ENCODE measurements at regions not wholly inside any gene's neighbourhood (a gene's known extent, or its start where the extent isn't known, plus 50 kb on each side); places are given as distances from the start of the nearest gene placed in this dataset.

GRCh38 chr7:17132726-17133125, 165.7 kb upstream of the AHR start:
- DNase-seq, result no peak

- DNase-seq, result no peak
Measured at GRCh38 chr7:17133977-17134376, 164.5 kb upstream of the AHR start.

DNA sequence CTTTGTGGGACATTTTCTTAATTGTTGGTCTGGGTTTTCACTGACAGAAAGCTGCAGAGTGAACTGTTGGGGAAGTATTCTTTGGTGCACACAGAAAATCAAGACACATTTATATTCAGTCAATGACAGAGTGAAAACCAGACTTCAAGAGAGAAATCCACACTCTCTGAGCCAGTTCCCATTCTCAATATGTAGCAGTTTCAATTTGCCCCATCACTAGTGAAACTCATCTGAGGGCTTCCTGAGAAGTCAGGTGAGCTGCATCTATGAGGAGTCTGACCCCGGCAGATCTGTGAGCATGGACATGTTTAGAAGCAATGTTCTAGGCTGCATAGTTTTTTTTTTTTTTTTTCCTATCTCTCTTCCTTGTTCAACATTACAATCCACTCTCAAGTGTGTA, 163.7 kb upstream of the AHR start:
- DNase-seq, result no peak

GRCh38 chr7:17136126-17136525, 162.3 kb upstream of the AHR start:
- DNase-seq, result no peak

DNA sequence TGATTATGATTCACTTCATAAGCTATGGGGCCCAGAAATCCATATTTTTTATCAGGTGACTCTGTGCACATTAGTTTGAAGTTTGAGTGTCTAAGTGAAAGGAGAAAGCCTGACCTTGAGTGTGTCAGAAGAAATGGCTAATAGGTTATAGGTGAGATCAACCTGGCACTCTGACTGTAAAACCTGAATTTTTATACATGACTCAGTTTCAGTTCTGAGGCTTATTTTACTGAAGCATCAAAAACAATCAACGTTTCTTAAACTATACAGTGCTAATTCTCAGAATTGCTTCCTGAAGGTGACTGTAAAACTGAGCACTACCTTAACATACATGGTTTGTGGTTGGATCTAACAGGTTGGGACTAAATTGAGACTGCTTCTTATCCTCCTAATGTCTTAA, 159.4 kb upstream of the AHR start:
- DNase-seq, result no peak

- DNase-seq, result no peak
Measured at GRCh38 chr7:17140406-17140805, 158.0 kb upstream of the AHR start.

DNA sequence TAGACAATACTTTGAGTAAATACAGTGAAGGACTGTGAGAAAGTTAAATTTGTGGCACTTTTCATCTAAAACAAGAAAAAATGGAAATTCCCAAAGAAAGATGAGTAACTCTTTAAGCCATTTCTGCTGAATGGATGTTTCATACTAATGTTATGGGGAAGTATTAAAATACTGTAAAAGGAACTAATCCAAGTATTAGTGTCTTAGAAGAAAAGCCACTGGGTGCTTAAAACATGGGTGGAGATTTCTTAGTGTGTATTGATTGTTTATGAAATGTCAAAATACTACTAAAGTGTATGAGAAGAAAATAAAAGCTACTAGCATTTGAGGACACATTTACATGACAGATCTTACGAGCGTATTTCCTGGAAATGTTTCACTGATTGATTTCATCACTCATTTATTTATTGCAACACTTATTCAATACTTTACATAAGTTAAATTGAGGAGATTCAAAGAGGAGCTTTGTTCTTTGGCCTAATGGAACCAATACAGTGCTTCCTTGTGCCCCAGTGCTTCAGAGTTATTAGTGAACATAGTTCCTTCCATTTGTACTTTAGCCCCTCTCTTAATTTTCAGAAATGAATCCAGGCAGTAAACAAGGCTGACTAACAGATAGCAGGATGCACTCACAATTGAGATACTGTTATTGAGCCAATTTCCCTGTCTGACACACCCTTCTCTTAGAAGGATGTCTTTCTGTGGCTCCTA, 155.5 kb upstream of the AHR start:
- DNase-seq, result no peak

DNA sequence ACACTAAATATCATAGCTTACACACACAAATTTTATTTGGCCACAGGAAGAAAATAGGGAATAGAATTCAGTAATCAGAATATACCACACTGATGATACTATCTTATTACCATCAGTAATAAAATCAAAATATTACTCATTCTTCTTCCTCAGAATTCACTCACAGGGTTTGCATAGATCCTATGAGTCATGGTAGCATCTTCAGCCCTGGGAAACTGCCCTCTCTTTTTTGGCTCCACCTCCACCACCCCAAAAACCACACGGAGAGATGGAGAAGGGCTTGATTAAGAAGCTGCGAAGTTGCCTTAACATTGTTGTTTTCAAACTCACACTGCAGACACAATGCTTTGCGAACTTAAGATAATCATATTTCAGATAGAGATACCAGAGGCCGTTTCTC, 154.1 kb upstream of the AHR start:
- no peak for DNase-seq

- DNase-seq, result no peak
Measured at GRCh38 chr7:17146621-17147020, 151.8 kb upstream of the AHR start.

DNA sequence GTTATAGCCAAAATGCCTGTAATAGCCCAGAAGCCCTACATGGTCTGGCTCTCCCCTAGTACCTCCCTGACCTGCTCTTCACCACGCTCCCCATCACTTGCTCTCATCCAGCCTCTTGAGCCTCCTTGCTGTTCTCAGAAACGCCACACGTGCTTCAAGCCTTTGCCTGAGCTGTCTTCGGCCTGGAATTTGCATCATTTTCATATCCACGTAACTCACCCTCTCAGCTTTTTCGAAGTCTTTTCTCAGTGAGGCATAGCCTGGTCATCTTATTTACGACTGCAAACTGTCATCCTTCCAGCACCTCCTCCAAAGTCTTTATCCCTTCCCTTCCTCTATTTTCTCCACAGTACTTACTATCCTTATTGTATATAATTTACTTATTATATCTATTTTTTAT, 151.0 kb upstream of the AHR start:
- DNase-seq, result no peak

DNA sequence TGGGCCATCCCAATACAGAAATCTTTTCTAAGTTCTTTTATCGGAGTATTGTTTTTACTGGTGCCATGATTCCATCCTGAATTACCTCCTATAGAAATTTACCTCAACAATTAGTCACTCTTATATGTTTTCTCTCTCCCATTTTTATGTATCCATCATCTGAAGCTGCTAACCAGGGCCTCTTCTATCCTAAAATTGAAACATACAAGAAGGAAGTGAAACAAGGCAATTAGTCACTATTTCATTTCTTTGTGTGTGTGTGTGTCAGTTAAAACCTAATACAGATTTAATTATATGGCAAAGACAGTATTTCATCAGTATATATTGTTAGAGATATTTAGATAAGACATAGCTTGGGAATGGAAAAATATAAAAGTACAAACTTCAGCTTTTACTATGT, 148.4 kb upstream of the AHR start:
- DNase-seq, result no peak

DNA sequence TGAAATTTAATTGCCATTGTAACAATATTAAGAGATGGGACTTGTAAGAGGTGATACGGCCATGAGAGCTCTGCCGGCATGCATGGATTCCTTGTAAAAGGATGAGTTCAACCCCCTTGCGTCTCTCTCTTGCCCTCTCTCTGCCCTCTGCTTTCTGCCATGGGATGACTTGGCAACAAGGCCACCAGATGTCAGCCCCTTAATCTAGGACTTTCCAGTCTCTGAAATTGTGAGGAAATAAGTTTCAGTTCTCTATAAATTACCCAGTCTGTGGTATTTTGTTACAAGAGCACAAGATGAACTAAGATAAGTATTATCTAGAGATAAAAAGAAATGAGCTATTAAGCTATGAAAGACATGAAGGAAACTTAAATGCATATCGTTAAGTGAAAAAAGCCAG, 145.7 kb upstream of the AHR start:
- no peak for DNase-seq

DNA sequence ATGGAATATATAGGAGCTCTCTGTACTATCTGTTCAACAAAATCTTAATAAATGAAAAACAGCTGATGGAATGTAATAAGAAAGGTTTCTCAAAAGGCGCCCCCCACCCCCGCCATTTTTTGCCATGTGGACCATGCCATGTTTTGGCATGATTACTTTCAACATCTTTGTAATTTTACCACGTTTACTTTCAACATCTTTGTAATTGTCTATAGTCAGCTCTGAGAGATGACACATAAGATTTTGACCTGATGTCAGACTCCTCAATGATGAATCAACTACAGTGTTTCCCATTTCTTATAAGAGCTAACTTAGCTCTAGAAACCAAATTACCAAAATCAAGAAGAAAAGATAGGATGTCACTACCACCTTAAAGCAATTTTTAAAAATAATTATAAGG, 144.9 kb upstream of the AHR start:
- DNase-seq, result no peak

DNA sequence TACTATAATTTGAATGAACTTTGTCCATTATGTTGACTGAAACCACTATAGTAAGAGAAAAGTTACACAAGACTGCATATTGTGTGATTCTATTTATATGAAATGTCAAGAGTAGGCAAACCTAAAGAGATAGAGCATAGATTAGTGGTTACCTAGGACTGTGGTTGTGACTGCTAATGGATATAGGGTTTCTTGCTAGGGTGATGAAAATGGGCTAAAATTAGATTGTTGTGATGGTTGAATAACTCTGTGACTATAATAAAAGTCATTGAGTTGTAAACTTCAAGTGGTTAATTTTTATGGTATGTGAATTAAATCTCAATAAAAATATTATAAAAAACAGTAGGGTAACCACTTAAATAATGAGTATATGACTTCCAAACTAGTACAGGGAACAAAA, 142.9 kb upstream of the AHR start:
- no peak for DNase-seq

- DNase-seq, result no peak
Measured at GRCh38 chr7:17158261-17158660, 140.2 kb upstream of the AHR start.

GRCh38 chr7:17159500-17160037, 138.9 kb upstream of the AHR start:
- DNase-seq, result no peak

- no peak for DNase-seq
Measured at GRCh38 chr7:17166824-17167379, 131.6 kb upstream of the AHR start.

DNA sequence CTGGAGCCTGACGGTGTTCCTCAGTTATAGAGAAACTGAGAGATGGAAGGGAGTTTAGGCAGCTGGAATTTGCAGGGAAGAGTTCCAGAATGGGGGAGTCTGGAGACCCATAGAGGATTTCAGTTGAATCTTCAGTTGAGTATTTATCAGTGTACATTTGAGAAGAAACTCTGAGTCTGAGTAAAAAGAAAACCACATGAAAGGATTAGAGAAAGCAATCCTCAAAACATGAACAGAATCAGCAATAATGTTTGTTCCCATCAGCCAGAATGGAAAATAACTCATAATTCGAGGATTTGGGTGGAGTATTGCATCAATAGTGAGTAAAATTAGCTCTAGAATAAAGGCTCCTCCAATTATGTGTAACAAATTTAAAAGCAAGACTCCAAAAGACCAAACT, 130.0 kb upstream of the AHR start:
- DNase-seq, result no peak

- no peak for DNase-seq
Measured at GRCh38 chr7:17171427-17171826, 127.0 kb upstream of the AHR start.

- no peak for DNase-seq
Measured at GRCh38 chr7:17176371-17177032, 122.0 kb upstream of the AHR start.

- DNase-seq, result no peak
Measured at GRCh38 chr7:17178545-17178944, 119.9 kb upstream of the AHR start.

GRCh38 chr7:17181482-17181881, 117.0 kb upstream of the AHR start:
- no peak for DNase-seq

DNA sequence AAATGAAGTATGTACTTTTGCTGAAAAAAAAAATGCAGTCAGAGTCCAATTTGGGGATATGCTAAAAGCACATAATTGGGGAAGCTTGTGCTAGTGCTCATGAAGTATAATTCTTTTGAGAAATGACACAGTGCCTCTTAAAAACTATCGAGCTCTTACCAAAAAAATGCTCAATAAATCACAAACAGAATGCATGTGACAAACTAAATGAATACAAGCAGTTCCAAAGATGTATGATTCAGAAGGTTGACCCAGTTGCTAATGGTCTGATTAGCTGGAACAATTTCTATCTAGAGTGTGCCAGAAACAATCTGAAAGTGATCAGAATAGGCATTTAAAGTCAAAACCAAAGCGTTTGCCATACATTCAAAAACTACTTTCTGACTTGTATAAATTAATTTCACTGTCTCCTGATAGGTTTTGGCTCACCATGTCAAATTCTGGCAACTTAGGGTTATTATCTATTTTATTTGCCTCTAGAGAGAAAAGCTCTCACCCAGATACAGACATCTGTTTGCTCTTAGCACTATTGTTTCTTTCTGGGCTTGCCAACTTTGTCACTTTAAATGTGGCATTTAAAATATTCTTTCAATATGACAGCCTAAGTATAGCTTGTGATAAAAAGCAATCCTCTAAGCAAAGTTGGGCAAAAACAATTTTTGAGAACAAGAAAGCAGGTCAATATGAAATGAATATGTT, 114.7 kb upstream of the AHR start:
- no peak for DNase-seq
